Endothelial cell of umbilical vein (primary cell): ENCODE measurements at regions not wholly inside any gene's neighbourhood (a gene's known extent, or its start where the extent isn't known, plus 50 kb on each side); places are given as distances from the start of the nearest gene placed in this dataset.

Experiments
- EZH2 ChIP-seq: IDR thresholded peaks from 2 replicates; pipeline ENCODE4 v1.6.1; 2012; ENCODE audit warnings: borderline replicate concordance, low read depth, mild to moderate bottlenecking, moderate library complexity, low read length, inconsistent platforms; ENCODE audit not compliant: severe bottlenecking
- FOS ChIP-seq: IDR thresholded peaks from 2 replicates; pipeline ENCODE4 v1.6.1; 2011; ENCODE audit warnings: mild to moderate bottlenecking, low read length, moderate library complexity, borderline replicate concordance; ENCODE audit not compliant: insufficient read depth
- JUN ChIP-seq: IDR thresholded peaks from 2 replicates; pipeline ENCODE4 v1.6.1; 2011; ENCODE audit warnings: borderline replicate concordance, low read depth; ENCODE audit not compliant: insufficient read length, insufficient read depth
- POLR2A ChIP-seq: IDR thresholded peaks from 2 replicates; pipeline ENCODE4 v1.6.1; 2012; ENCODE audit warnings: low read depth, mild to moderate bottlenecking, control low read depth, low read length
- TF ChIP-seq, protein P1 (sequence below), 2 donors: IDR thresholded peaks; 1 replicate in 1 of 2; 2 replicates in 1 of 2; pipeline ENCODE4 v1.5.1; 2011; ENCODE audit warnings: low read length in 2 of 2, mild to moderate bottlenecking in 2 of 2, moderate library complexity in 2 of 2, control low read depth in 1 of 2, inconsistent platforms in 1 of 2, low read depth in 1 of 2; ENCODE audit not compliant: insufficient read depth in 1 of 2; ENCODE audit errors: extremely low read depth in 1 of 2

DNA sequence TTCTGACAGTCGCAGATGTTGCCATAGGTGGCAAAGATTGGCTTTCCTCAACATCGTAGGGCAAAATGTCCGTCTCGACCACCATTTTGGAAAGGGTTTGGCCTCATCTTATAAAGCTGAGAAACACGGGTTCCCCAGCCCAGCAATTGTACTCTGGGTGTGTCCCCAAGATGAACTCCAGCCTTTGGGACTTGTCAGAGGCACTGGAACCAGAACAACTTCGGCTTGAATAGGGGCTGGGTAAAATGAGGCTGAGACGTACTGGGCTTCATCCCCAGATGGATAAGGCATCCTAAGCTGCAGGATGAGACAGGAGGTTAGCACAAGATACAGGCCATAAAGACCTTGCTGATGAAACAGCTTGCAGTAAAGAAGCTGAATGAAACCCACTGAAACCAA is 151.9 kb downstream of the CRLF2 start:
- TF ChIP-seq, protein P1, sequence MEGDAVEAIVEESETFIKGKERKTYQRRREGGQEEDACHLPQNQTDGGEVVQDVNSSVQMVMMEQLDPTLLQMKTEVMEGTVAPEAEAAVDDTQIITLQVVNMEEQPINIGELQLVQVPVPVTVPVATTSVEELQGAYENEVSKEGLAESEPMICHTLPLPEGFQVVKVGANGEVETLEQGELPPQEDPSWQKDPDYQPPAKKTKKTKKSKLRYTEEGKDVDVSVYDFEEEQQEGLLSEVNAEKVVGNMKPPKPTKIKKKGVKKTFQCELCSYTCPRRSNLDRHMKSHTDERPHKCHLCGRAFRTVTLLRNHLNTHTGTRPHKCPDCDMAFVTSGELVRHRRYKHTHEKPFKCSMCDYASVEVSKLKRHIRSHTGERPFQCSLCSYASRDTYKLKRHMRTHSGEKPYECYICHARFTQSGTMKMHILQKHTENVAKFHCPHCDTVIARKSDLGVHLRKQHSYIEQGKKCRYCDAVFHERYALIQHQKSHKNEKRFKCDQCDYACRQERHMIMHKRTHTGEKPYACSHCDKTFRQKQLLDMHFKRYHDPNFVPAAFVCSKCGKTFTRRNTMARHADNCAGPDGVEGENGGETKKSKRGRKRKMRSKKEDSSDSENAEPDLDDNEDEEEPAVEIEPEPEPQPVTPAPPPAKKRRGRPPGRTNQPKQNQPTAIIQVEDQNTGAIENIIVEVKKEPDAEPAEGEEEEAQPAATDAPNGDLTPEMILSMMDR (IDR thresholded peaks at IDR 0.05; ENCODE audit: extremely low read depth in 1 of 2, insufficient read depth in 1 of 2, low read depth in 1 of 2, low read length in 2 of 2), result no peak
- TF ChIP-seq FOS (no peak), POLR2A (no peak), JUN (no peak), EZH2 (no peak)
